ENCODE measurements at regions not wholly inside any gene's neighbourhood (a gene's known extent, or its start where the extent isn't known, plus 50 kb on each side); places are given as distances from the start of the nearest gene placed in this dataset.

- no peak overlapping the region for H3K4me3 ChIP-seq
- no peaks in the 10 kb centered on the region for H3K4me1 ChIP-seq
- H3K27me3 ChIP-seq: no peaks in the 10 kb centered on the region
- H3K9me3 ChIP-seq: no peaks in the 10 kb centered on the region
- no peaks in the 10 kb centered on the region for H3K36me3 ChIP-seq
- DNase-seq (ENCODE audit: extremely low spot score in 2 of 2): no peak
- TF ChIP-seq POLR2AphosphoS5 (IDR thresholded peaks at IDR 0.05; ENCODE audit: insufficient read depth in 1 of 2, low read depth in 1 of 2) (no peak), CTCF (IDR thresholded peaks at IDR 0.05) (no peak), POLR2A (IDR thresholded peaks at IDR 0.05) (no peak)
- H3K27ac ChIP-seq: no peak overlapping the region
- intact Hi-C loops (cut with DNase I): no loop called here
Observed at GRCh38 chr14:43232261-43232660, 1274.8 kb downstream of the FSCB start.

- no peaks in the 10 kb centered on the region for H3K9me3 ChIP-seq
- no peak for TF ChIP-seq POLR2AphosphoS5 (IDR thresholded peaks at IDR 0.05; ENCODE audit: insufficient read depth in 1 of 2, low read depth in 1 of 2)
- no peak for TF ChIP-seq CTCF (IDR thresholded peaks at IDR 0.05)
- no peak for TF ChIP-seq POLR2A (IDR thresholded peaks at IDR 0.05)
- H3K4me3 ChIP-seq: no peak overlapping the region
- no peaks in the 10 kb centered on the region for H3K27me3 ChIP-seq
- no peak overlapping the region for H3K27ac ChIP-seq
- H3K4me1 ChIP-seq: no peaks in the 10 kb centered on the region
- intact Hi-C loops (cut with DNase I): no loop called here
- no peak for DNase-seq (ENCODE audit: extremely low spot score in 2 of 2)
- no peaks in the 10 kb centered on the region for H3K36me3 ChIP-seq
Observed at GRCh38 chr14:43215524-43215923, 1291.6 kb downstream of the FSCB start.

- intact Hi-C loops (cut with DNase I): no loop called here
- TF ChIP-seq POLR2AphosphoS5 (IDR thresholded peaks at IDR 0.05; ENCODE audit: insufficient read depth in 1 of 2, low read depth in 1 of 2) (no peak), POLR2A (IDR thresholded peaks at IDR 0.05) (no peak), CTCF (IDR thresholded peaks at IDR 0.05) (no peak)
Observed at GRCh38 chr14:43207189-43207588, 1299.9 kb downstream of the FSCB start.

DNA sequence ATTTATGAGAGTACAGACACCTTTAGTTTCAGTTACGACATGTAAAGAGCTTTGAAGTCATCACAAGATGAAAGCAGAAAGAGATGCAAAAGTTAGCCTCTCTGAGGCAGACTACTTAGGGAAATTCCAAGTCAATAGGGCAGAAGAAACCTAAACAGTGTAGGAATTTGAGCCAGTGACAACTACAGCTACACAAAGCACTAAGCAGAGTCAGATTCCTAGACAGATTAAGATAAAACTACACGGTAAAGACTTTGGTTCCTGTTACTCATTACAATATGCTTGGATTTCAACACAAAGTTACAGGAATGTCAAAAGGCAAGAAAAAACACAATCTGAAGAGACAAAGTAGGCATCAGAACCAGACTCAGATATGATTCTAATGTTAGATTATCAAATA lies 1302.3 kb downstream of the FSCB start:
- TF ChIP-seq CTCF (IDR thresholded peaks at IDR 0.05) (no peak), POLR2A (IDR thresholded peaks at IDR 0.05) (no peak)
- H3K9me3 ChIP-seq: no peaks in the 10 kb centered on the region
- intact Hi-C loops (cut with DNase I): no loop called here
- H3K4me1 ChIP-seq: no peaks in the 10 kb centered on the region
- no peak overlapping the region for H3K27ac ChIP-seq
- no peaks in the 10 kb centered on the region for H3K36me3 ChIP-seq
- DNase-seq (ENCODE audit: extremely low spot score in 2 of 2): no peak
- no peaks in the 10 kb centered on the region for H3K27me3 ChIP-seq
- no peak overlapping the region for H3K4me3 ChIP-seq

More at GRCh38 chr14:43207189-43207588, 1299.9 kb downstream of the FSCB start:
- no peak for DNase-seq (ENCODE audit: extremely low spot score in 2 of 2)
- Histone ChIP-seq H3K27me3 (no peaks in the 10 kb centered on the region), H3K27ac (no peak overlapping the region), H3K4me3 (no peak overlapping the region), H3K9me3 (no peaks in the 10 kb centered on the region), H3K4me1 (no peaks in the 10 kb centered on the region), H3K36me3 (no peaks in the 10 kb centered on the region)

- Histone ChIP-seq H3K36me3 (no peaks in the 10 kb centered on the region), H3K9me3 (no peaks in the 10 kb centered on the region), H3K27me3 (no peaks in the 10 kb centered on the region), H3K4me3 (no peak overlapping the region), H3K4me1 (no peaks in the 10 kb centered on the region), H3K27ac (no peak overlapping the region)
- no peak for DNase-seq (ENCODE audit: extremely low spot score in 2 of 2)
- TF ChIP-seq CTCF (IDR thresholded peaks at IDR 0.05) (no peak), POLR2AphosphoS5 (IDR thresholded peaks at IDR 0.05; ENCODE audit: insufficient read depth in 1 of 2, low read depth in 1 of 2) (no peak), POLR2A (IDR thresholded peaks at IDR 0.05) (no peak)
- intact Hi-C loops (cut with DNase I): no loop called here
Observed at GRCh38 chr14:43200519-43200918, 1306.6 kb downstream of the FSCB start.
